ENCODE measurements at regions not wholly inside any gene's neighbourhood (a gene's known extent, or its start where the extent isn't known, plus 50 kb on each side); places are given as distances from the start of the nearest gene placed in this dataset.

DNA sequence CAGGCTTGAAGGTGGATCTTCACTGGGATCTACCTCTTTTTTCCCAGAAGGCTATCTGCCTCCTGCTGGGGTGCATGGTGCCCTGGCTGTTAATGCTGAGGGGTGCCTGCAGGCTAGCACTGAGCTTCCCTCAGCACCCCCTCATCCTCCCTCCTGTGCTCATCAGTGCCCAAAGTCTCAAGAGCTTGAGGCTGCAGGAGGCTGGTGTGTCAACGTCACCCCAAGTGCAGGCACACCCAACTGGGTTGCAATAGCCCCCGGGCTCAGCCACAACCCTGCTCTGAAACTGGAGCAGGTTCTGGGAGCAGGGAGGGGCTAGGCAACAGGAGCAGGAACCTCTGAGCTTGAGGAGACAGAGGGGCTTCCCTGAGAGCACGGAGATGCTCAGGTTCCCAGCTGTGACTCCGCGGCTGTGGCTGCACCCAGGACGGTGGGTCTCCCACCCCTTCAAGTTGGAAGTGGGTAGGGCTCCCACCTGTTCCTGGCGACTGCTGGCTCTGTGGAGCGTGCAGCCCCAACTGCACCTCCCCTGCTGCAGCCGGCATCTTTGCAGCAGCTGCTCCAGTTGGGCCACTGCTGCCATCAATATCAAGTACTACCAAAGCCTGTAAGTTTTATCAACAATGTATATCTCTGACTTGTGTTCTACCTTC, 1266.6 kb upstream of the C9orf72 start:
- ATAC-seq (ENCODE audit: low FRiP score) (no peak), DNase-seq (ENCODE audit: low spot score) (no peak)
- TF ChIP-seq, protein P1, sequence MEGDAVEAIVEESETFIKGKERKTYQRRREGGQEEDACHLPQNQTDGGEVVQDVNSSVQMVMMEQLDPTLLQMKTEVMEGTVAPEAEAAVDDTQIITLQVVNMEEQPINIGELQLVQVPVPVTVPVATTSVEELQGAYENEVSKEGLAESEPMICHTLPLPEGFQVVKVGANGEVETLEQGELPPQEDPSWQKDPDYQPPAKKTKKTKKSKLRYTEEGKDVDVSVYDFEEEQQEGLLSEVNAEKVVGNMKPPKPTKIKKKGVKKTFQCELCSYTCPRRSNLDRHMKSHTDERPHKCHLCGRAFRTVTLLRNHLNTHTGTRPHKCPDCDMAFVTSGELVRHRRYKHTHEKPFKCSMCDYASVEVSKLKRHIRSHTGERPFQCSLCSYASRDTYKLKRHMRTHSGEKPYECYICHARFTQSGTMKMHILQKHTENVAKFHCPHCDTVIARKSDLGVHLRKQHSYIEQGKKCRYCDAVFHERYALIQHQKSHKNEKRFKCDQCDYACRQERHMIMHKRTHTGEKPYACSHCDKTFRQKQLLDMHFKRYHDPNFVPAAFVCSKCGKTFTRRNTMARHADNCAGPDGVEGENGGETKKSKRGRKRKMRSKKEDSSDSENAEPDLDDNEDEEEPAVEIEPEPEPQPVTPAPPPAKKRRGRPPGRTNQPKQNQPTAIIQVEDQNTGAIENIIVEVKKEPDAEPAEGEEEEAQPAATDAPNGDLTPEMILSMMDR (IDR thresholded peaks at IDR 0.05): no peak

DNA sequence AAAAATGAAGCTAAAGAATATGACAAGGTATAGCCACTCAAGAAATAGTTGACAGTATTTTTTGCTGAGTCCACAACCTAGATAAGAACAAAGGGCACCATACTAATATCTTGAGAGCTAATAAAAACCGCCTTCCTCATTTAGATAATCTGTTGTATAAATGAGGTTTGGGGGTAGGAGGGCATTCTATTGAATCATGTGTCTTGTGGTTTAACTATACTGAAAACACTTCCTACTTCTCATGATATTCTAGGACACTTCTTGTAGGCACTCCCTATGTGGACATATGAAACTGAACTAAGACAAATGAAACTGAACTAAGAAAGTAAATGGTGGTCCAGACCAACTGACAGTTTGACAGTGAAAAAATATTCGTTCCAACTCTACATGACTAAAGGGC, 1268.5 kb upstream of the C9orf72 start:
- DNase-seq (ENCODE audit: low spot score) (no peak), ATAC-seq (ENCODE audit: low FRiP score) (no peak)
- TF ChIP-seq, protein P1 (IDR thresholded peaks at IDR 0.05): no peak

DNA sequence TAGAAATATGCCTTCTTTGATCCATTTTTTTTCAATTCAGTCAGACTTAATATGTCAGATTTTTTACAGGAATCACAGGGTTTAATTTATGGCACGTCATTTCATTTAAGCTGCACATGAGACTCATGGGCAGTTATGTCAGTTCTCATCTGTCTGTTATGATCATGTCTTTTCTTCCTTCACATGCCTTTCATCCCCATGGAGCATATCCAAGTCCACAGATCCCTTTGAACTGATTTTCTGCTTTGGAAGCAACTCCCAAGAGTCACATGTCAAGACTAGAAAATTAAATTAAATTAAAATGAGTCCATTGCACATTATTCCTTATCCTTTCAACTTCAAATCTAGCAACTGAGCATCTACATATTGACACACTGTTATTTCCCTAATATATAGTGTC, 1274.0 kb upstream of the C9orf72 start:
- DNase-seq (ENCODE audit: low spot score) (no peak), ATAC-seq (ENCODE audit: low FRiP score) (no peak)
- TF ChIP-seq, protein P1 (IDR thresholded peaks at IDR 0.05): no peak

DNA sequence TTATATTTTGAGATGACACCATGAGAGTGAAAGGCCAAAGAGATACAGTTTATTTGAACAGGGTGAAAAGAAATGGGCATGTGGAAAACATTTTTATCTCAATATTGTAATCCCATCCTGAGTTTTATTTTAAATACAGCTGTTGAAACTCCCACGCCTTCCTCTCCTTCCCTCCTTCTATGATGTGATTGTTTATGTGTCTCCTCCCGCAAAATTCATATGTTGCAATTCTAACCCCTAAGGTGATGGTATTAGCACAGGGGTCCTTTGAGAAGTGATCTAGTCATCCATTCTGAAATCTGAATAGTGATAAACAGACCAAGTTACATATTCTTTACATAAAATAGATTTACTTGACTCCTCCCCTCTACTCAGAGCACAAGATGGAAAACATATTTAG, 1275.4 kb upstream of the C9orf72 start:
- ATAC-seq (ENCODE audit: low FRiP score) (no peak), DNase-seq (ENCODE audit: low spot score) (no peak)
- TF ChIP-seq, protein P1 (IDR thresholded peaks at IDR 0.05): no peak

DNA sequence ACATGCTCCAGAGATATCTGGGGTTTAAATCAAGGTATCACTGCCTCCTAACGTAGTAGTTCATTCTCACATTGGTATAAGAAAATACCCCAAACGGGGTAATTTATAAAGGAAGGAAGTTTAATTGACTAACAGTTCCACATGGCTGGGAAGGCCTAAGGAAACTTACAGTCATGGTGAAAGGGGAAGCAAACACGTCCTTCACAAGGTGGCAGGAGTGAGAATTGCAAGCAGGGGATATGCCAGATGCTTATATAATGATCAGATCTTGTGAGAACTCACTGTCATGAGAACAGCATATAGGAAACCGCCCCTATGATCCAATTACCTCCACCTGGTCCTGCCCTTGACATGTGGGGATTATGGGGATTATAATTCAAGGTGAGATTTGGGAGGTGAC, 1280.2 kb upstream of the C9orf72 start:
- DNase-seq (ENCODE audit: low spot score) (no peak), ATAC-seq (ENCODE audit: low FRiP score) (no peak)
- TF ChIP-seq, protein P1 (IDR thresholded peaks at IDR 0.05): no peak

DNA sequence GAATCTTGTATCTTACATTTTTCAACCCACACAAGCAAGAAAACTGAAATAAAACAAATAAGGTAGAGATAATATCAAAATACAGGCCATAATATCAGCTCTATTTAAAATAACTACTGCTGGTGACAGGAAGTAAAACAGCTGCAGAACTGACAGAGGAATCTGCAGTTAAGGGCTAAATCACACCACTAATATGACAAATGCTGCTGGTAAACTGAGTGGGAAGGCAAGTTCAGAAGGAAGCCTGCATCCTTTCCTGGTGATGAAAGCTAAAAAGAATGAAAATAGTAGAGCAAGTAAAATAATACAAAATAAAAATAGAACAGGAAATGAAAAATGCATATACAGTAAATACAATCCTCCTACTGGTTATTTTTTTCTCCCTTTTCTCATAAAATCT, 1293.7 kb upstream of the C9orf72 start:
- no peak for ATAC-seq (ENCODE audit: low FRiP score)
- DNase-seq (ENCODE audit: low spot score): no peak
- TF ChIP-seq, protein P1 (IDR thresholded peaks at IDR 0.05): no peak

DNA sequence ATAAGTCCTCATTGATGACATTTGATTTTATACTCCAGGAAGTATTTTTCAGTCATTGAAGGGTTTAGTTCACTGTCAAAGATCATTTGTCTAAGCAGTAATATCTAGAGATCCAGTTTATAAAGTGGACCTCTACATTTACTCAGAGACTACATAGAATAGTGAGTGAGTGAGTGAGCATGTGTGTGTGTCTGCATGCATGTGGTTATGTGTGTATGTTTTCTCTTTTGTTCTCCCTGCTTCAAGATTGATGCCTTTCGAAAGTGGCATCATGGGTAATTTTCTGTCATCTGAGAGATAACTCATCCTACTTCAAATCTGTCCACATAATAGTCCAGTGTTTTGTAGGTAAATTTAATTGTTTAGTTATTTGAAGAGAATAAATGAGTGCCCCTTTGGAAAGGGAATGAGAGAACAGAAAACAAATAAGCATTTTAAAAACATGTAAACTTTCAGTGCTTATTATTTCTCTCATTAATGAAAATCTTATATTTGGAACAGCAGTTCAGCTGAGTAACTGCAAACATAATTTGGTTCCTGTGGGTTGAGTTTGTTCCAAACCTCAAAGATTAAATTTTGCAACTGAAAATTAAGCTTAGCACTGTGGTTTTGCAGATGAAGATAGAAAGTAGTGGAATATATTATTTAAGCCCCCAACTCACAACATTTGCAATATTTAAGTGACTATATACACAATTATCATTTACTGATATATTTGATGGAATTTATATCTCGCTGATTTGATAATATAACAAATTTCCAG, 1295.1 kb upstream of the C9orf72 start:
- TF ChIP-seq, protein P1 (IDR thresholded peaks at IDR 0.05): no peak
- ATAC-seq (ENCODE audit: low FRiP score): no peak
- DNase-seq (ENCODE audit: low spot score): no peak
